Stimulated activated CD4-positive, alpha-beta T cell treated with anti-CD3 and anti-CD28 coated beads, Interleukin-12 subunit alpha, Interleukin-12 subunit beta, amount 100 ng/mL, for 48 hours (primary cell): ENCODE measurements at regions not wholly inside any gene's neighbourhood (a gene's known extent, or its start where the extent isn't known, plus 50 kb on each side); places are given as distances from the start of the nearest gene placed in this dataset.
"Not testable (repeated sequence)": the region's sequence is repeated elsewhere in the genome, so short reads cannot be mapped to it uniquely, and the experiment has no call there.

Experiments used
- DNase-seq, 3 donors: peaks; one replicate each; pipeline ENCODE4 v3.0.0-alpha.2; 2020; ENCODE audit warnings: low read depth in 2 of 3, low spot score in 1 of 3

- DNase-seq = no peak
Observed at GRCh38 chr16:27638833-27639560, 89.1 kb downstream of the KATNIP start.

GRCh38 chr16:27639561-27640276, 89.8 kb downstream of the KATNIP start:
- DNase-seq = peak in 1 of 3 donors; percentile 28

- DNase-seq = no peak
Observed at GRCh38 chr16:27640277-27640600, 90.3 kb downstream of the KATNIP start.

GRCh38 chr16:27641260-27641659, 91.3 kb downstream of the KATNIP start:
- DNase-seq = no peak

- not testable (repeated sequence) for DNase-seq
Observed at GRCh38 chr16:27641734-27642415, 91.9 kb downstream of the KATNIP start.

- DNase-seq = no peak
Observed at GRCh38 chr16:27642756-27643155, 92.8 kb downstream of the KATNIP start.

- DNase-seq = no peak
Observed at GRCh38 chr16:27644165-27644564, 94.2 kb downstream of the KATNIP start.

- no peak for DNase-seq
Observed at GRCh38 chr16:27645396-27645795, 95.5 kb downstream of the KATNIP start.

- DNase-seq = no peak
Observed at GRCh38 chr16:27646806-27647205, 96.9 kb downstream of the KATNIP start.

GRCh38 chr16:27649021-27649420, 99.1 kb downstream of the KATNIP start:
- DNase-seq = no peak

- no peak for DNase-seq
Observed at GRCh38 chr16:27650073-27650701, 100.2 kb downstream of the KATNIP start.

GRCh38 chr16:27651301-27651700, 101.4 kb downstream of the KATNIP start:
- DNase-seq = no peak

- DNase-seq = no peak
Observed at GRCh38 chr16:27657811-27658210, 107.9 kb downstream of the KATNIP start.

GRCh38 chr16:27660507-27660906, 110.6 kb downstream of the KATNIP start:
- no peak for DNase-seq

GRCh38 chr16:27663235-27663634, 113.3 kb downstream of the KATNIP start:
- DNase-seq = not testable (repeated sequence)

- no peak for DNase-seq
Observed at GRCh38 chr16:27665881-27666280, 115.9 kb downstream of the KATNIP start.

- DNase-seq = no peak
Observed at GRCh38 chr16:27670071-27670810, 120.3 kb downstream of the KATNIP start.

- DNase-seq = no peak
Observed at GRCh38 chr16:27671410-27671809, 121.5 kb downstream of the KATNIP start.

GRCh38 chr16:27676839-27677238, 126.9 kb downstream of the KATNIP start:
- DNase-seq = no peak

GRCh38 chr16:27677263-27677662, 127.3 kb downstream of the KATNIP start:
- no peak for DNase-seq

- no peak for DNase-seq
Observed at GRCh38 chr16:27678955-27679354, 129.0 kb downstream of the KATNIP start.
